ENCODE measurements at regions not wholly inside any gene's neighbourhood (a gene's known extent, or its start where the extent isn't known, plus 50 kb on each side); places are given as distances from the start of the nearest gene placed in this dataset.

DNA sequence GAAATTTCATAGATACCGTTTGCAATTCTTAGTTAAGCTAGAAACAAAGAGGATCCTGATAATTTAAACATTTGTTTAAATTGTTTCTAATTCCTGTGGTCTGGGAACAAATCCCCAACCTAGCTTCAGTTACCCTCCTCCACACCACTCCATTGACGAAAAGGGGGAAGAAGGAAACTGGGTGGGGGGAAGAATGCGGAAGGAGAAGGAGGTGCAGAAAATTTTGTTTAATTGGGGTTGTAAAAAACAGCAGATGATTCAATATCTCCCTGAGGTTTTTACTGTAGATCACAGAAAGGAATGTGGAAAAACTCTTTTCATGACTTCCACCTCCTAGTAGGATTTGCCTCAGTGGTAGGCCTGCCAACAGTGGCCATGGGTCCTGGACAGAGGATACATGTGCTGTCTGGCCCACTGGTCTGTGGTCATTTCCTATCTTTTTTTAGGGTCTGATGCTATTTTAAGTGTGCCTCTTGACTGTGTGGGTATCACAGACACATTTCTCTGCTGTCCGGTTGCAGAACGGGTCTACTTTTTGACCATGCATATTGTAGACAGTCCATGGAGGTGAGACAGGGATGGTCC, 122.9 kb upstream of the PCED1B start:
- no peak for DNase-seq (ENCODE audit: low read depth)
- no peak overlapping the region for H3K4me3 ChIP-seq (ENCODE audit: control insufficient read depth, low read depth, low read length)
- TF ChIP-seq, protein P1, sequence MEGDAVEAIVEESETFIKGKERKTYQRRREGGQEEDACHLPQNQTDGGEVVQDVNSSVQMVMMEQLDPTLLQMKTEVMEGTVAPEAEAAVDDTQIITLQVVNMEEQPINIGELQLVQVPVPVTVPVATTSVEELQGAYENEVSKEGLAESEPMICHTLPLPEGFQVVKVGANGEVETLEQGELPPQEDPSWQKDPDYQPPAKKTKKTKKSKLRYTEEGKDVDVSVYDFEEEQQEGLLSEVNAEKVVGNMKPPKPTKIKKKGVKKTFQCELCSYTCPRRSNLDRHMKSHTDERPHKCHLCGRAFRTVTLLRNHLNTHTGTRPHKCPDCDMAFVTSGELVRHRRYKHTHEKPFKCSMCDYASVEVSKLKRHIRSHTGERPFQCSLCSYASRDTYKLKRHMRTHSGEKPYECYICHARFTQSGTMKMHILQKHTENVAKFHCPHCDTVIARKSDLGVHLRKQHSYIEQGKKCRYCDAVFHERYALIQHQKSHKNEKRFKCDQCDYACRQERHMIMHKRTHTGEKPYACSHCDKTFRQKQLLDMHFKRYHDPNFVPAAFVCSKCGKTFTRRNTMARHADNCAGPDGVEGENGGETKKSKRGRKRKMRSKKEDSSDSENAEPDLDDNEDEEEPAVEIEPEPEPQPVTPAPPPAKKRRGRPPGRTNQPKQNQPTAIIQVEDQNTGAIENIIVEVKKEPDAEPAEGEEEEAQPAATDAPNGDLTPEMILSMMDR (IDR thresholded peaks at IDR 0.05; ENCODE audit: control insufficient read depth, insufficient read depth, low read depth, low read length, missing control alignments): no peak

GRCh38 chr12:46958053-46958452, 121.4 kb upstream of the PCED1B start:
- TF ChIP-seq, protein P1 (IDR thresholded peaks at IDR 0.05; ENCODE audit: control insufficient read depth, insufficient read depth, low read depth, low read length, missing control alignments): no peak
- no peak for DNase-seq (ENCODE audit: low read depth)

GRCh38 chr12:46958599-46959290, 120.7 kb upstream of the PCED1B start:
- no peak for DNase-seq (ENCODE audit: low read depth)
- H3K4me3 ChIP-seq (ENCODE audit: control insufficient read depth, low read depth, low read length): no peak overlapping the region
- TF ChIP-seq, protein P1 (IDR thresholded peaks at IDR 0.05; ENCODE audit: control insufficient read depth, insufficient read depth, low read depth, low read length, missing control alignments): no peak

More at GRCh38 chr12:46958053-46958452, 121.4 kb upstream of the PCED1B start:
- H3K4me3 ChIP-seq (ENCODE audit: control insufficient read depth, low read depth, low read length): no peak overlapping the region

- TF ChIP-seq, protein P1 (IDR thresholded peaks at IDR 0.05; ENCODE audit: control insufficient read depth, insufficient read depth, low read depth, low read length, missing control alignments): no peak
- H3K4me3 ChIP-seq (ENCODE audit: control insufficient read depth, low read depth, low read length): no peak overlapping the region
- DNase-seq (ENCODE audit: low read depth): peak; percentile 84
These were observed 119.9 kb upstream of the PCED1B start for GRCh38 chr12:46959502-46959901.

- no peak for DNase-seq (ENCODE audit: low read depth)
- TF ChIP-seq, protein P1 (IDR thresholded peaks at IDR 0.05; ENCODE audit: control insufficient read depth, insufficient read depth, low read depth, low read length, missing control alignments): no peak
- no peak overlapping the region for H3K4me3 ChIP-seq (ENCODE audit: control insufficient read depth, low read depth, low read length)
These were observed 118.7 kb upstream of the PCED1B start for GRCh38 chr12:46960681-46961080.

- H3K4me3 ChIP-seq (ENCODE audit: control insufficient read depth, low read depth, low read length): no peak overlapping the region
- no peak for DNase-seq (ENCODE audit: low read depth)
- TF ChIP-seq, protein P1 (IDR thresholded peaks at IDR 0.05; ENCODE audit: control insufficient read depth, insufficient read depth, low read depth, low read length, missing control alignments): no peak
These were observed 116.2 kb upstream of the PCED1B start for GRCh38 chr12:46963191-46963590.
